Stimulated activated CD4-positive, alpha-beta T cell treated with anti-CD3 and anti-CD28 coated beads, Interleukin-1b, Interleukin-23, amount 100 ng/mL, for 4 hours (primary cell): ENCODE measurements at regions not wholly inside any gene's neighbourhood (a gene's known extent, or its start where the extent isn't known, plus 50 kb on each side); places are given as distances from the start of the nearest gene placed in this dataset.
"Not testable (repeated sequence)": the region's sequence is repeated elsewhere in the genome, so short reads cannot be mapped to it uniquely, and the experiment has no call there.

ENCODE experiments used
- DNase-seq, 2 donors: peaks; one replicate each; pipeline ENCODE4 v3.0.0-alpha.2; 2020; ENCODE audit warnings: low read depth in 2 of 2

DNA sequence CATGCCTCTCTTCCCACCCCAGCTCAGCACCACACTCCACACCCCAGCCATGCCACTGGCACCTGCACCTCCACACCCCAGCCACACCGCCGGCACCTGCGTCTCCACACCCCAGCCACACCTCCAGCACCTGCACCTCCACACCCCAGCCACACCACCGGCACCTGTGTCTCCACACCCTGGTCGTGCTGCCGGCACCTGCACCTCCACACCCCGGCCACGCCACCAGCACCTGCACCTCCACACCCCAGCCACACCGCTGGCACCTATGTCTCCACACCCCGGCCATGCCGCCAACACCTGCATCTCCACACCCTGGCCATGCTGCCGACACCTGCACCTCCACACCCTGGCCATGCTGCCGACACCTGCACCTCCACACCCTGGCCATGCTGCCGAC is 389.7 kb upstream of the MYT1L start:
- not testable (repeated sequence) for DNase-seq

DNA sequence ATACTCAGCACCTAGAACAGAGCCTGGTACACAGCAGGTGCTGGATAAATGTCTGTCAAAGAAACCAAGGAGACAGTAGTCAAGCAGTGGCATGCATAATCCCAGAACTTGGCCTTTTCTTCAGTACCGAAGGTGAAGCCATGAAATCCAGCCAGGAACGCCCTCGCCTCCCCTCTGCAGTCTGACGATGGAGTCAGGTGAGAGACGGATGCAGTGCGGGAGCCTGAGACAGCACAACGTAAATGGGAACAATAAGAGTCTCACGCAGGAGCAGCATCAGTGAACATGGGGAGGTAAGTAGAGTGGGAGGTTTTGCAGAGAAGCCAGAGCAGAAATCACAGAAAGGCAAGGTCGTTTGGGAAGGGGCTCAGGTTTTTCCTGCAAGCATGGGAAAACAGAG is 389.3 kb upstream of the MYT1L start:
- DNase-seq = no peak

DNA sequence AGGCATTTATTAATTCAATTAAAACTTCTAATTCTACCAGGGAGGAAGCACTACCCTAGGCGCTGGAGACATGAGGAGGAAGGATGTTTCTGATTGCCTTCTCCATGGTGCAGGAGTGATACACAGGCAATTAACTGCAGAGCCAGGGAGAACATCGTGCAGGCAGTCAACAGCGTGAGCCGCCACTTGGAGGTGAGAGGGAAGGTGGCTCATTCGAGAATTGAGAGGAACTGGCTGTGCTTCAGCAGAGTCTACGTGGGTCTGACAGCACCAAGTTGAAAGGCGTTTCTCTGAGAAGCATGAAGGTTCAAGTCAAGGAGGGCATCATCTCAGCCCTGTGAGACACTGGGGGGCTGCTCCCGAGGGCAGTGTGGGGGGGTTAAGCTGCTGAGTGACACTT is 388.7 kb upstream of the MYT1L start:
- DNase-seq = no peak

DNA sequence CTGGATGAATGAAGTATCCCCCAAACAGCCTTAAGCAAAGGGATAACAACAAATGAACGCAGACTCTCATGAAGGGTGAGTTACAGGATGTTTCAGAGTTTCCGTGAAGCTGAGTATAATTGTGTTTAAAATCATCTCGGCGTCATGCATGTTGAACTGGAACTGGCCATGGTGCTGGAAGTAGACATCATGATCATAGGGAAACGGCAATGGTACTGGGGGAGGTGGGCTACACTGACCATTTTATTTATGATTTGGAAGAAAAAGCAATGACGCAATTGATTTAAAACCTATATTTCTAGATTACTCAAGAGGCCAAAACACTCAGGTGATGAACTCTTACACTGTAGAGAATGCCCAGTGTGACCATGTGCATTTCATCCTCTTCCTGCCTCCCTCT is 387.9 kb upstream of the MYT1L start:
- no peak for DNase-seq

- DNase-seq = no peak
Observed at GRCh38 chr2:2717406-2717805, 386.3 kb upstream of the MYT1L start.

GRCh38 chr2:2716771-2717170 is 385.7 kb upstream of the MYT1L start:
- DNase-seq = no peak

- no peak for DNase-seq
Observed at GRCh38 chr2:2715036-2715818, 384.2 kb upstream of the MYT1L start.

- no peak for DNase-seq
Observed at GRCh38 chr2:2714408-2714807, 383.3 kb upstream of the MYT1L start.

DNA sequence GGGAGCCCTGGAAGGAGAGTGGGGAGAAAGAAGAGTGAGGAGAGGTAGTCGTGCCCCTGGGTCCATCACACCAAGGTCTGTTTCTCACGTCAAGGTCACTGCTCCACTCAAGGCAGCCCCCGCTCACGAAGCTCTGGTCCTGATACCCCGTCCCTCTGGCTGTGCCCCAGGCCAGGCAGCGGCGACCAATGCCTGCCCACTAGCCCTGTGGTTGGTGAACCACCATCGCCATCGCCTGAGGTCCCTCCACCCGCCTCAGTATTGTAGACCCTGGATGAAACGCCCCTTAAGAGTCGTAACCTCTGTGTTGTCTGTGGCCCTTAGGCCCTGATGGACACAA is 378.3 kb upstream of the MYT1L start:
- no peak for DNase-seq

- no peak for DNase-seq
Observed at GRCh38 chr2:2708575-2709430, 377.7 kb upstream of the MYT1L start.

GRCh38 chr2:2707206-2707991 is 376.3 kb upstream of the MYT1L start:
- DNase-seq = no peak

DNA sequence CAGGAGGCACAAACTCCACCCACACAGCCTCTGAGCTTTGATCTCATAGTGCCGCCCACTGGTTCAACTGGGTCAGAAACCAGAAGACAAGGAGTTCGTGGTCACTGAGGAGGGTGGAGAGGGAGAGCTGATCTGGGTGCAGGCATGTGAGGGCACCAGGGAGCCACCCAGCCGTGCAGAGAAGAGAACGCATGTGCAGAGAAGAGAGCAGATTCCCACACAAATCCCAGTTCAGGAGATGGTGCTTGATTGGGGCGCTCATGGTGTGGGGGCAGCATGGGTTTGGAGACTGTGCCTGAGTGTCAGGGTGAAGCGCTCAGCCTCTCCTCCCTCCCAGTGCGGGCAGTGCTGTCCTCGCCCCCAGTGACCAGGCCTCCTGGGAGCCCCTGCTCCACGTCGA is 375.2 kb upstream of the MYT1L start:
- no peak for DNase-seq

GRCh38 chr2:2705871-2706270 is 374.8 kb upstream of the MYT1L start:
- no peak for DNase-seq

- no peak for DNase-seq
Observed at GRCh38 chr2:2704428-2705090, 373.5 kb upstream of the MYT1L start.

DNA sequence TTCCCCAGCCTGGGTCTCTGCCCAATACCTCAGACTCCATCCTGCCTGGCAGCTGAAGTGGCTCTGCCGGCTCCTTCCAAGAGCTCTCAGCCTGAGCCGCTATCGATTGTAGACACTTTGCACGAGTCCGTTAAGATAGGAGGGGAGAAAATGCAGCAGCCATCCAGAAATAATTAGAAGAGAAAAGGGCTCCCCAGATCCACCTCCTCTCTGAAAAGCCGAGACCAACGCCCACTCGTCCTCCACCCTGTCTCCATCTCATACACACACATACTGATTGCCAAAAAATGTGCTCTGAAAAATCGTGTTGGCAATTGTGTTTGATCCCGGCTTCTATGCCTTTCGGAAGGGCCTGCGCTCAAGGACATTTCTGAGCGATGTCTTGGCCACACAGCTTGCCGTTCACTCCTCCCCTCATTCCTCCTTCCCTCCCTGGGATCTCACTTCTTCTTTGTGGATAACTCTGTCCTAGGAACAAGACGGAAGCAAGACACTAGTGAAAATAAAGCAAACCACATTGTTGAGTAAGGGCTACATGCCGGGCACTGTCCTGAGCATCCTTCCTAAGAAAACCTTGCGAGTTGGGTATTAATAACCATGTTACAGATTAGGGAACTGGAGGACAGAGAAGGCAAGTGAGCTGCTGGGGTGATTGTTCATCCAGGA is 372.8 kb upstream of the MYT1L start:
- DNase-seq = no peak

DNA sequence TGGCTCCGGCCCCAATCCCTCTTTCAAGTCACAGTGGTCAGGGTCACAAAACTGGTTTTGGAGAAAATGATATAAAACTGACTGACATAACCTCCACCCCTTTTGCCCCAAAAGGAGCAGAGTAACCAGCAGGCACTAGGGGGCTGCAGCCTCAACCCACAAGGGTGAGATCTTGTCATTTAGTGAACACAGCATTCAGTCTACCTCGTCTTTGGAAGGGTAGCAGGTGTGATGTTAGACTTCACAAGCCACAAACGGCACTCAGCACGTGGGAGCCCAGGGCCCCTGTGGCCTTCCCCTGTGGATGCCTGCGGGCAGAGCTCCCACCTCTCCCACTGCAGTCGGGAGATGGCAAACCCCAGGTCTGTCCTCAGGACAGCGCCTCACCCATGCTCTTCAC is 372.1 kb upstream of the MYT1L start:
- no peak for DNase-seq

DNA sequence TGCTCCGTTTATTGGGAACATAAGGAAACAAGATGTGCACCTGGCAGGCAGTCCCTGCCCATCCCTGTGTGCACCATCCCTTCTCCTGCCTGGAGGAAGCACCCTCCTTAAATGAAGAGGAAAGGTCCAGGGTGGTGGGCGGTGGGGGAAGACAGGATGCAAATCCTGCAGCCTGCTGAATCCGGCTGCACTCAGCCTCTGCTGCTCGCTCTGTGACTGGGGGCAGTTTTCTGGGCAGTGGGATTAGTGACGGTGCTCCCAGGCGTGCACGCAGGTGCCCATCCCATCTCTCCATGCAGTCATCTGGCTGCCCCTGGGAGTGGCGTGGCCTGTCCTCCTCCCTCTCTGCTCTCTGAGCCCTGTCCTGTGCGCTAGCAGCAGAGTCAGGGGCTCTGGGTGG is 371.3 kb upstream of the MYT1L start:
- DNase-seq = no peak

GRCh38 chr2:2701813-2702212 is 370.7 kb upstream of the MYT1L start:
- DNase-seq = no peak

GRCh38 chr2:2701176-2701781 is 370.2 kb upstream of the MYT1L start:
- DNase-seq = no peak

GRCh38 chr2:2699121-2699505 is 368.0 kb upstream of the MYT1L start:
- no peak for DNase-seq
